B cell (primary cell): ENCODE measurements at regions not wholly inside any gene's neighbourhood (a gene's known extent, or its start where the extent isn't known, plus 50 kb on each side); places are given as distances from the start of the nearest gene placed in this dataset.

ENCODE experiments used
- CTCF ChIP-seq: fragments of 200-600 bp; IDR thresholded peaks from one replicate; pipeline ENCODE4 v1.8.0; 2022; ENCODE audit warnings: antibody characterized with exemption, mild to moderate bottlenecking
- EZH2 ChIP-seq: IDR thresholded peaks from 2 replicates; pipeline ENCODE4 v1.6.1; 2012; ENCODE audit warnings: borderline replicate concordance, low read depth, mild to moderate bottlenecking, moderate library complexity, low read length; ENCODE audit not compliant: insufficient read depth, poor library complexity, severe bottlenecking

DNA sequence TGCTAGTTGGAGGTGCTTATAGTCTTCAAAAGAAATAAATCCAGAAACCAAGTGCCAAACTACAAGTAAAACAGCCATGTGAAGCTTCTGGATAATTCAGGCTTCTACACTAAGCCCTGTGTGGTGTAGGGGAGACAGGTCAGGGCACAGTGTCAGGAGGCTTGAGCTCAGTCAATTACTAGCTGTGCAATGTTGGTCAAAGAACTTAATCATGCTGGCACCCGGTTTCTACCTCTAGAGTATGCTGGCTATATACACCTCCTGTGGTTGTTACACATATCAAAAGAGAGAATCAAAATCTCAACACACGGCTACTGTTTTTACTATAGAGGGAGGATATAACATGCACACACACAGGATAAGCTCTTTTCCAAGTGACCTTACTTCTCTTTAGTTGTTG, 469.7 kb upstream of the ZNF462 start:
- TF ChIP-seq CTCF (no peak), EZH2 (no peak)
